MCF 10A (cell line): ENCODE measurements at regions not wholly inside any gene's neighbourhood (a gene's known extent, or its start where the extent isn't known, plus 50 kb on each side); places are given as distances from the start of the nearest gene placed in this dataset.

Source experiments
- BruUV-seq: library from RNA; stranded (reverse); fragments of 400-500 nt; replicated peaks from 2 replicates; lab custom pipeline; 2021; lab: Mats Ljungman, UMichigan
- CTCF ChIA-PET: fragments of 300-600 bp; sonication (Branson Sonifier 250); formaldehyde crosslinking; extraction: SDS; loops from one replicate; lab custom pipeline; 2021; ENCODE audit warnings: antibody characterized with exemption, inconsistent platforms; lab: Yijun Ruan, JAX
- POLR2A ChIA-PET: fragments of 300-600, 350-650 bp; sonication (Branson Sonifier 250); formaldehyde crosslinking; extraction: SDS; loops from one replicate; lab custom pipeline; 2020; ENCODE audit warnings: antibody characterized with exemption, inconsistent platforms; lab: Yijun Ruan, JAX
- DNase-seq: peaks from one replicate; pipeline ENCODE4 v3.0.0-alpha.2; 2018; ENCODE audit not compliant: unreplicated experiment
- H3K27ac Mint-ChIP-seq: one replicate; pipeline ENCODE4 v1.8.0; 2022; ENCODE audit warnings: mild to moderate bottlenecking, low read depth, mixed read lengths; ENCODE audit not compliant: unreplicated experiment
- H3K27me3 Mint-ChIP-seq: one replicate; pipeline ENCODE4 v1.8.0; 2022; ENCODE audit warnings: mixed read lengths; ENCODE audit not compliant: insufficient read depth, unreplicated experiment
- H3K36me3 Mint-ChIP-seq: one replicate; pipeline ENCODE4 v1.8.0; 2022; ENCODE audit warnings: mild to moderate bottlenecking, moderate library complexity, mixed read lengths; ENCODE audit not compliant: insufficient read depth, unreplicated experiment
- H3K4me1 Mint-ChIP-seq: one replicate; pipeline ENCODE4 v1.8.0; 2022; ENCODE audit warnings: mixed read lengths; ENCODE audit not compliant: insufficient read depth, unreplicated experiment
- H3K4me3 Mint-ChIP-seq: one replicate; pipeline ENCODE4 v1.8.0; 2022; ENCODE audit warnings: mild to moderate bottlenecking, moderate library complexity, mixed read lengths; ENCODE audit not compliant: unreplicated experiment
- H3K9me3 Mint-ChIP-seq: one replicate; pipeline ENCODE4 v1.8.0; 2022; ENCODE audit warnings: mixed read lengths; ENCODE audit not compliant: unreplicated experiment
- CTCF ChIP-seq: fragments of 200-600 bp; IDR thresholded peaks from one replicate; pipeline ENCODE4 v1.8.0; 2022; ENCODE audit warnings: antibody characterized with exemption, mild to moderate bottlenecking; ENCODE audit not compliant: unreplicated experiment
- intact Hi-C: fragments of 100-400 bp; cut with micrococcal nuclease; formaldehyde crosslinking; loops from 2 replicates; pipeline ENCODE4 v1.14.1; 2022

- no peaks in the 10 kb centered on the region for H3K36me3 Mint-ChIP-seq
- H3K27me3 Mint-ChIP-seq: no peaks in the 10 kb centered on the region
- H3K4me1 Mint-ChIP-seq: no peaks in the 10 kb centered on the region
- no peak overlapping the region for H3K4me3 Mint-ChIP-seq
- CTCF ChIA-PET: interaction anchor here (1.0 kb wide), 1 partner anchor 66 kb away, joined by 3 read pairs; no protein-coding TSS in a partner anchor
- POLR2A ChIA-PET: interaction anchor here (0.6 kb wide), 1 partner anchor 46 kb away, joined by 3 read pairs; no protein-coding TSS in a partner anchor
- TF ChIP-seq CTCF: no peak
- BruUV-seq: no TSS peak
- intact Hi-C loops: no loop called here
- peaks cover 10% of the 10 kb centered on the region for H3K9me3 Mint-ChIP-seq
- no peak for DNase-seq
- no peak overlapping the region for H3K27ac Mint-ChIP-seq
These were observed 237.0 kb downstream of the TBX15 start for GRCh38 chr1:118751166-118751565.

GRCh38 chr1:118744420-118744819 lies 243.7 kb downstream of the TBX15 start:
- BruUV-seq: no TSS peak

GRCh38 chr1:118739501-118739900 lies 248.6 kb downstream of the TBX15 start:
- DNase-seq: no peak
- intact Hi-C loops: no loop called here
- H3K9me3 Mint-ChIP-seq: no peaks in the 10 kb centered on the region
- no peak for TF ChIP-seq CTCF
- ChIA-PET CTCF (interaction anchor here (0.6 to 1.0 kb wide), 2 partner anchors 24 to 537 kb away, joined by 3 to 4 read pairs; no protein-coding TSS in a partner anchor), POLR2A (no interaction called here)
- no peaks in the 10 kb centered on the region for H3K36me3 Mint-ChIP-seq
- no peak overlapping the region for H3K27ac Mint-ChIP-seq
- no peaks in the 10 kb centered on the region for H3K27me3 Mint-ChIP-seq
- no peak overlapping the region for H3K4me3 Mint-ChIP-seq
- no TSS peak for BruUV-seq
- H3K4me1 Mint-ChIP-seq: no peaks in the 10 kb centered on the region

More at GRCh38 chr1:118744420-118744819, 243.7 kb downstream of the TBX15 start:
- Mint-ChIP-seq H3K4me3 (no peak overlapping the region), H3K27me3 (no peaks in the 10 kb centered on the region), H3K36me3 (no peaks in the 10 kb centered on the region), H3K9me3 (peaks cover 10% of the 10 kb centered on the region), H3K27ac (no peak overlapping the region), H3K4me1 (no peaks in the 10 kb centered on the region)
- ChIA-PET CTCF (no interaction called here), POLR2A (no interaction called here)
- intact Hi-C loops: no loop called here
- TF ChIP-seq CTCF: no peak
- no peak for DNase-seq

- Mint-ChIP-seq H3K36me3 (no peaks in the 10 kb centered on the region), H3K4me3 (no peak overlapping the region), H3K27ac (no peak overlapping the region), H3K9me3 (no peaks in the 10 kb centered on the region), H3K27me3 (no peaks in the 10 kb centered on the region), H3K4me1 (no peaks in the 10 kb centered on the region)
- POLR2A ChIA-PET: no interaction called here
- TF ChIP-seq CTCF: no peak
- no TSS peak for BruUV-seq
- intact Hi-C loops: no loop called here
- CTCF ChIA-PET: interaction anchor here (0.6 kb wide), 1 partner anchor 859 kb away, joined by 3 read pairs; no protein-coding TSS in a partner anchor
- DNase-seq: no peak
These were observed 251.8 kb downstream of the TBX15 start for GRCh38 chr1:118736322-118736721.
